ENCODE measurements at regions not wholly inside any gene's neighbourhood (a gene's known extent, or its start where the extent isn't known, plus 50 kb on each side); places are given as distances from the start of the nearest gene placed in this dataset.

DNA sequence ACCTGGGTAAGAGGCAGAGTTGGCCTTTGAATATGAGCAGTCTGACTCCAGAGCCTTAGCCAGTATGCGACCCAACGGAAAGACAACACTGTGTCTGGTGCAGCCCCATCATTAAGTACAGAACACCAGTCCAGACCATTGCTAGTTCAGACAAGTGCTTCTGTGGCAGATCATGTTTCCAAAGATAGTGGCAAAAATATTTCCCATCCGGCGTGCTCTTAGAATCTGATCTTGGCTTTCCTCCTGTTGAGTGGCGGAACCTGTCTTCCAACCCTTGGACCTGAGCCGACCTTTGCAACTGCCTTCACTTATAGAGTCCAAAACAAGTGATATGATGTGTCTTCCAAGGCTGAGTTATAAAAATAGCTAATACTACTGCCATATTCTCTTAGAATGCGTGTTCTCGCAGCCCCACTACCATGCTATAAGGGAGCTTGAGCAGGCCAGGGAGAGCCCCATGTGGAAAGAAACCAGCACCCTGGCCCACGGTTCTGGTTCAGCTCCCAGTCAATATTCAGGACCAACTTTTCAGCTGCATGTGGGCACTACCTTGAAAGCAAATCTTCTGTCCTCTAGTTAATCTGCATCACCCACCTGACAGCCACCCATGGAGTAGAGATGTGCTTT, 322.4 kb upstream of the SLCO3A1 start:
- Histone ChIP-seq H3K9ac (ENCODE audit: low read length) (no peak overlapping the region), H4K20me1 (ENCODE audit: low read depth, low read length) (no peaks in the 10 kb centered on the region), H3K9me3 (ENCODE audit: insufficient read depth, low read length) (no peaks in the 10 kb centered on the region), H3K27ac (ENCODE audit: low read depth, low read length) (no peak overlapping the region), H3K9me2 (replicated peaks; ENCODE audit: insufficient read depth, low read length) (no peaks in the 10 kb centered on the region), H3K36me3 (ENCODE audit: low read length) (no peaks in the 10 kb centered on the region), H3K79me2 (ENCODE audit: insufficient read depth, low read length) (no peaks in the 10 kb centered on the region), H2AFZ (ENCODE audit: low read depth, low read length, severe bottlenecking) (no peak overlapping the region), H3K4me2 (ENCODE audit: low read depth, low read length, poor library complexity, severe bottlenecking) (no peak overlapping the region), H3K27me3 (ENCODE audit: low read length) (no peaks in the 10 kb centered on the region; the same call in 1 of the 2 replicates), H3F3A (ENCODE audit: insufficient read depth) (no peaks in the 10 kb centered on the region), H3K4me3 (ENCODE audit: insufficient read depth, low read length, poor library complexity, severe bottlenecking) (no peak overlapping the region)
- TF ChIP-seq EZH2phosphoT487 (conservative IDR thresholded peaks at IDR 0.05; ENCODE audit: low read length), result no peak
- TF ChIP-seq, protein P1, sequence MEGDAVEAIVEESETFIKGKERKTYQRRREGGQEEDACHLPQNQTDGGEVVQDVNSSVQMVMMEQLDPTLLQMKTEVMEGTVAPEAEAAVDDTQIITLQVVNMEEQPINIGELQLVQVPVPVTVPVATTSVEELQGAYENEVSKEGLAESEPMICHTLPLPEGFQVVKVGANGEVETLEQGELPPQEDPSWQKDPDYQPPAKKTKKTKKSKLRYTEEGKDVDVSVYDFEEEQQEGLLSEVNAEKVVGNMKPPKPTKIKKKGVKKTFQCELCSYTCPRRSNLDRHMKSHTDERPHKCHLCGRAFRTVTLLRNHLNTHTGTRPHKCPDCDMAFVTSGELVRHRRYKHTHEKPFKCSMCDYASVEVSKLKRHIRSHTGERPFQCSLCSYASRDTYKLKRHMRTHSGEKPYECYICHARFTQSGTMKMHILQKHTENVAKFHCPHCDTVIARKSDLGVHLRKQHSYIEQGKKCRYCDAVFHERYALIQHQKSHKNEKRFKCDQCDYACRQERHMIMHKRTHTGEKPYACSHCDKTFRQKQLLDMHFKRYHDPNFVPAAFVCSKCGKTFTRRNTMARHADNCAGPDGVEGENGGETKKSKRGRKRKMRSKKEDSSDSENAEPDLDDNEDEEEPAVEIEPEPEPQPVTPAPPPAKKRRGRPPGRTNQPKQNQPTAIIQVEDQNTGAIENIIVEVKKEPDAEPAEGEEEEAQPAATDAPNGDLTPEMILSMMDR (IDR thresholded peaks at IDR 0.05; ENCODE audit: insufficient read depth, low read length, poor library complexity, severe bottlenecking), result no peak

DNA sequence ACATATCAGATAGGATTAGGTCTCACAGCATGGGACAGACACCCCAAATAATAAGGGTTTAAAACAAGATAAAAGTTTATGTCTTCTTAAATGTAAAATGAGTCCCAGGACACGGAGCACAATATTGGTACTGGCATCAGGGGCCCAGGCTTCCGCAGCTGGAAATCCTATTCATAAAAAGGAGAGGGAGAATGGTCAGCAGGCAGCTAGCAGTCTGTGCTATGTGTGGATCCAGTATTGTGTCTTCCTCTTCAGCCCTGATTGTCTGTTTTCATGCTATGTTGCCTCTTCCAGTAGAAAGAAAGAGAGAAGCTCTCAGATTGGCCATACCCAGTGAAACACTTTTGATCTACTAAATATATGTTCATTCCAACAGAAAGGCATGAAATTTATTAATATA, 319.3 kb upstream of the SLCO3A1 start:
- TF ChIP-seq EZH2phosphoT487 (conservative IDR thresholded peaks at IDR 0.05; ENCODE audit: low read length), result no peak
- TF ChIP-seq, protein P1 (IDR thresholded peaks at IDR 0.05; ENCODE audit: insufficient read depth, low read length, poor library complexity, severe bottlenecking), result no peak
- H3K9me2 ChIP-seq (replicated peaks; ENCODE audit: insufficient read depth, low read length), result no peaks in the 10 kb centered on the region
- no peaks in the 10 kb centered on the region for H3F3A ChIP-seq (ENCODE audit: insufficient read depth)
- H3K27me3 ChIP-seq (ENCODE audit: low read length), result no peaks in the 10 kb centered on the region; the same call in 1 of the 2 replicates
- no peaks in the 10 kb centered on the region for H3K36me3 ChIP-seq (ENCODE audit: low read length)
- H3K4me3 ChIP-seq (ENCODE audit: insufficient read depth, low read length, poor library complexity, severe bottlenecking), result no peak overlapping the region
- no peak overlapping the region for H3K4me2 ChIP-seq (ENCODE audit: low read depth, low read length, poor library complexity, severe bottlenecking)
- H2AFZ ChIP-seq (ENCODE audit: low read depth, low read length, severe bottlenecking), result no peak overlapping the region
- no peak overlapping the region for H3K9ac ChIP-seq (ENCODE audit: low read length)
- no peaks in the 10 kb centered on the region for H3K9me3 ChIP-seq (ENCODE audit: insufficient read depth, low read length)
- no peaks in the 10 kb centered on the region for H4K20me1 ChIP-seq (ENCODE audit: low read depth, low read length)
- H3K27ac ChIP-seq (ENCODE audit: low read depth, low read length), result no peak overlapping the region
- no peaks in the 10 kb centered on the region for H3K79me2 ChIP-seq (ENCODE audit: insufficient read depth, low read length)

DNA sequence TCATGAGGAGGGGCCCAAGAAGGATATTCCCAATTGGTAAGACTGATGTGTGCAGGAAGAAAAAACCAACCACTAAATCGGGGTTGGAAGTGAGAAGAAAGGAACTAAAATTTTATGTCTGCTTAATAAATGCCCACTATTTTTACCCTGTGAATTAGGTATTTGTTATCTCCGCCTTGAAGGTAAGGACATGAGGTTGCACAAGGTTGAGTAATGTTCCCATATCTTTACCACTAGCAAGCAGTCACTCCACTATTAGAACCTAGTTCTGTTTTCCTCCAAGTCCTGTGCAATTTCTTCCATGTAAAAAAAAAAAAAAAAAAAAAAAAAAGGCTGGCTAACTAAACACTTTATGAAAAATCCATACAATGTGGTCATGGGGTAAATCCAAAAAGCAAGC, 318.5 kb upstream of the SLCO3A1 start:
- Histone ChIP-seq H3K9ac (ENCODE audit: low read length) (no peak overlapping the region), H3F3A (ENCODE audit: insufficient read depth) (no peaks in the 10 kb centered on the region), H3K36me3 (ENCODE audit: low read length) (no peaks in the 10 kb centered on the region), H3K79me2 (ENCODE audit: insufficient read depth, low read length) (no peaks in the 10 kb centered on the region), H3K9me2 (replicated peaks; ENCODE audit: insufficient read depth, low read length) (no peaks in the 10 kb centered on the region), H3K27ac (ENCODE audit: low read depth, low read length) (no peak overlapping the region), H3K4me2 (ENCODE audit: low read depth, low read length, poor library complexity, severe bottlenecking) (no peak overlapping the region), H3K27me3 (ENCODE audit: low read length) (no peaks in the 10 kb centered on the region; the same call in 1 of the 2 replicates), H3K4me3 (ENCODE audit: insufficient read depth, low read length, poor library complexity, severe bottlenecking) (no peak overlapping the region), H2AFZ (ENCODE audit: low read depth, low read length, severe bottlenecking) (no peak overlapping the region), H4K20me1 (ENCODE audit: low read depth, low read length) (no peaks in the 10 kb centered on the region), H3K9me3 (ENCODE audit: insufficient read depth, low read length) (no peaks in the 10 kb centered on the region)
- TF ChIP-seq, protein P1 (IDR thresholded peaks at IDR 0.05; ENCODE audit: insufficient read depth, low read length, poor library complexity, severe bottlenecking), result no peak
- no peak for TF ChIP-seq EZH2phosphoT487 (conservative IDR thresholded peaks at IDR 0.05; ENCODE audit: low read length)

Data from SU-DHL-6 (cell line).